Inflammatory macrophage treated with lipopolysaccharide for 4 hours (primary cell): ENCODE measurements at regions not wholly inside any gene's neighbourhood (a gene's known extent, or its start where the extent isn't known, plus 50 kb on each side); places are given as distances from the start of the nearest gene placed in this dataset.
"Not testable (repeated sequence)": the region's sequence is repeated elsewhere in the genome, so short reads cannot be mapped to it uniquely, and the experiment has no call there.

Experiments used
- DNase-seq: peaks from one replicate; pipeline ENCODE4 v3.0.0-alpha.2; 2020

GRCh38 chr1:72462186-72462905, 180.0 kb upstream of the NEGR1 start:
- DNase-seq, result no peak

- no peak for DNase-seq
These were observed 159.9 kb upstream of the NEGR1 start for GRCh38 chr1:72442262-72442661.

- DNase-seq, result no peak
These were observed 156.7 kb upstream of the NEGR1 start for GRCh38 chr1:72439036-72439435.

- DNase-seq, result no peak
These were observed 155.9 kb upstream of the NEGR1 start for GRCh38 chr1:72438270-72438669.

- peak; percentile 19 for DNase-seq
These were observed 152.7 kb upstream of the NEGR1 start for GRCh38 chr1:72435025-72435424.

GRCh38 chr1:72434070-72434469, 151.7 kb upstream of the NEGR1 start:
- DNase-seq, result no peak

- no peak for DNase-seq
These were observed 151.3 kb upstream of the NEGR1 start for GRCh38 chr1:72433591-72433990.

- DNase-seq, result no peak
These were observed 150.4 kb upstream of the NEGR1 start for GRCh38 chr1:72432645-72433267.

- DNase-seq, result no peak
These were observed 149.5 kb upstream of the NEGR1 start for GRCh38 chr1:72431810-72432209.

- DNase-seq, result not testable (repeated sequence)
These were observed 145.9 kb upstream of the NEGR1 start for GRCh38 chr1:72428276-72428675.

- no peak for DNase-seq
These were observed 136.9 kb upstream of the NEGR1 start for GRCh38 chr1:72419229-72419628.

GRCh38 chr1:72412286-72412685, 129.9 kb upstream of the NEGR1 start:
- no peak for DNase-seq

GRCh38 chr1:72399807-72400206, 117.5 kb upstream of the NEGR1 start:
- no peak for DNase-seq

- DNase-seq, result no peak
These were observed 115.4 kb upstream of the NEGR1 start for GRCh38 chr1:72397786-72398185.

- no peak for DNase-seq
These were observed 112.1 kb upstream of the NEGR1 start for GRCh38 chr1:72394457-72394856.

- DNase-seq, result no peak
These were observed 96.7 kb upstream of the NEGR1 start for GRCh38 chr1:72379072-72379471.

GRCh38 chr1:72375226-72375625, 92.9 kb upstream of the NEGR1 start:
- DNase-seq, result no peak

GRCh38 chr1:72371259-72372035, 89.1 kb upstream of the NEGR1 start:
- no peak for DNase-seq

GRCh38 chr1:72370836-72371235, 88.5 kb upstream of the NEGR1 start:
- not testable (repeated sequence) for DNase-seq

- no peak for DNase-seq
These were observed 86.9 kb upstream of the NEGR1 start for GRCh38 chr1:72369069-72369757.

GRCh38 chr1:72366466-72366865, 84.1 kb upstream of the NEGR1 start:
- peak; percentile 25 for DNase-seq

- no peak for DNase-seq
These were observed 83.4 kb upstream of the NEGR1 start for GRCh38 chr1:72365693-72366092.

- no peak for DNase-seq
These were observed 80.2 kb upstream of the NEGR1 start for GRCh38 chr1:72362538-72362937.
